Tibial nerve (tissue), 4 donors: ENCODE measurements at regions not wholly inside any gene's neighbourhood (a gene's known extent, or its start where the extent isn't known, plus 50 kb on each side); places are given as distances from the start of the nearest gene placed in this dataset.

ENCODE experiments used
- CTCF ChIP-seq, 5 experiments: fragments of 200-600 bp in 3 of 5; fragments of 450-650 bp in 2 of 5; sonication (generic) in 3 of 5; IDR thresholded peaks; one replicate each; pipeline ENCODE4 v1.5.1; 2016 to 2019; ENCODE audit warnings: antibody characterized with exemption in 5 of 5, mild to moderate bottlenecking in 3 of 5, moderate library complexity in 2 of 5
- EP300 ChIP-seq, 2 donors: sonication (generic); formaldehyde crosslinking; IDR thresholded peaks; one replicate each; pipeline ENCODE4 v1.6.1; 2017; ENCODE audit warnings: antibody characterized with exemption in 2 of 2, mild to moderate bottlenecking in 1 of 2

DNA sequence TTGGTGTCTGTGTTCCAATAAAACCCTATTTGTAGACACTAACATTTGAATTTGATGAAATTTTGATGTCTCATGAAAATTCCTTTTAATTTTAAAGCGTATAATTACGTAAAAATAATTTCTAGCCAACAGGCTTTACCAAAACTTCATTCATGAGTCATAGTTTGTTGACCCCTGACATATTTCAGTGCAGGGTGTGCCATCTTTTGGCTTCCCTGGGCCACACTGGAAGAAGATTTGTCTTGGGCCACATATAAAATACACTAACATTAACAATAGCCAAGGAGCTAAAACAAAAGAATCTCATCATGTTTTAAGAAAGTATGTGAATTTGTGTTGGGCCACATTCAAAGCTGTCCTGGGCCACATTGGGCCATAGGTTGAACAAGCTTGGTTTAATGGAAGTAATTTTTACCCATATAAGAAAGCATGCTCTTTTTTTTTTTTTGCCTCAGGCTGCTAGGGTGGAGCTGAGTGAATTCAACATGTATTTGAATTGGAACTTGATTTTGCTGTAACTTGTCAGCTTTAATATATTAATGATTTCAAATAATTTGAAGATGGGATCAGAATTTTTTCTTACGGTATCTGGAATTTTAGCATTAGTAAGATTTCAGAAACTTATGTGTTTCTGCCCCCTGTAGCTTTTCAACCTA, 267.7 kb upstream of the RGS18 start:
- TF ChIP-seq CTCF (IDR thresholded peaks at IDR 0.05) (no peak), EP300 (IDR thresholded peaks at IDR 0.05) (no peak)
